Activated naive CD4-positive, alpha-beta T cell treated with anti-CD3 and anti-CD28 coated beads, Interleukin-2, amount 50 U/mL, for 24 hours (primary cell): ENCODE measurements at regions not wholly inside any gene's neighbourhood (a gene's known extent, or its start where the extent isn't known, plus 50 kb on each side); places are given as distances from the start of the nearest gene placed in this dataset.
"Not testable (repeated sequence)": the region's sequence is repeated elsewhere in the genome, so short reads cannot be mapped to it uniquely, and the experiment has no call there.

Source experiments
- H3K27ac Mint-ChIP-seq: one replicate; pipeline ENCODE4 v1.8.0; 2021; ENCODE audit warnings: mild to moderate bottlenecking, mixed read lengths
- H3K27me3 Mint-ChIP-seq: one replicate; pipeline ENCODE4 v1.8.0; 2021; ENCODE audit warnings: mixed read lengths
- H3K36me3 Mint-ChIP-seq: one replicate; pipeline ENCODE4 v1.8.0; 2021; ENCODE audit warnings: mixed read lengths
- H3K4me1 Mint-ChIP-seq: one replicate; pipeline ENCODE4 v1.8.0; 2021; ENCODE audit warnings: mixed read lengths
- H3K4me3 Mint-ChIP-seq: one replicate; pipeline ENCODE4 v1.8.0; 2021; ENCODE audit warnings: mild to moderate bottlenecking, mixed read lengths
- H3K9me3 Mint-ChIP-seq: one replicate; pipeline ENCODE4 v1.8.0; 2021; ENCODE audit warnings: mixed read lengths

GRCh38 chr7:140254976-140255375, 78.2 kb upstream of the KDM7A start:
- H3K36me3 Mint-ChIP-seq, H3K27me3 Mint-ChIP-seq, H3K9me3 Mint-ChIP-seq, H3K4me3 Mint-ChIP-seq, H3K27ac Mint-ChIP-seq: not testable (repeated sequence)
- peaks cover 21% of the 10 kb centered on the region for H3K4me1 Mint-ChIP-seq

GRCh38 chr7:140249036-140249806, 72.4 kb upstream of the KDM7A start:
- H3K36me3 Mint-ChIP-seq: no peaks in the 10 kb centered on the region
- H3K27me3 Mint-ChIP-seq: no peaks in the 10 kb centered on the region
- H3K9me3 Mint-ChIP-seq: no peaks in the 10 kb centered on the region
- peaks cover 14% of the 10 kb centered on the region for H3K4me1 Mint-ChIP-seq
- H3K4me3 Mint-ChIP-seq: no peak overlapping the region
- H3K27ac Mint-ChIP-seq: no peak overlapping the region

- no peaks in the 10 kb centered on the region for H3K9me3 Mint-ChIP-seq
- H3K4me3 Mint-ChIP-seq: no peak overlapping the region
- H3K27ac Mint-ChIP-seq: no peak overlapping the region
- H3K27me3 Mint-ChIP-seq: no peaks in the 10 kb centered on the region
- H3K36me3 Mint-ChIP-seq: no peaks in the 10 kb centered on the region
- peaks cover 5% of the 10 kb centered on the region for H3K4me1 Mint-ChIP-seq
Observed at GRCh38 chr7:140247559-140247958, 70.8 kb upstream of the KDM7A start.

- no peaks in the 10 kb centered on the region for H3K36me3 Mint-ChIP-seq
- H3K27me3 Mint-ChIP-seq: no peaks in the 10 kb centered on the region
- H3K4me1 Mint-ChIP-seq: peaks cover 10% of the 10 kb centered on the region
- H3K4me3 Mint-ChIP-seq: no peak overlapping the region
- H3K27ac Mint-ChIP-seq: peak overlapping the region; percentile 41
- H3K9me3 Mint-ChIP-seq: no peaks in the 10 kb centered on the region
Observed at GRCh38 chr7:140245611-140246105, 68.9 kb upstream of the KDM7A start.

- H3K9me3 Mint-ChIP-seq: no peaks in the 10 kb centered on the region
- H3K27ac Mint-ChIP-seq: no peak overlapping the region
- H3K36me3 Mint-ChIP-seq: no peaks in the 10 kb centered on the region
- H3K4me1 Mint-ChIP-seq: peaks cover 10% of the 10 kb centered on the region
- H3K4me3 Mint-ChIP-seq: no peak overlapping the region
- no peaks in the 10 kb centered on the region for H3K27me3 Mint-ChIP-seq
Observed at GRCh38 chr7:140242057-140243031, 65.6 kb upstream of the KDM7A start.

- H3K4me3 Mint-ChIP-seq: no peak overlapping the region
- H3K27me3 Mint-ChIP-seq: no peaks in the 10 kb centered on the region
- peaks cover 10% of the 10 kb centered on the region for H3K4me1 Mint-ChIP-seq
- no peaks in the 10 kb centered on the region for H3K9me3 Mint-ChIP-seq
- H3K36me3 Mint-ChIP-seq: no peaks in the 10 kb centered on the region
- no peak overlapping the region for H3K27ac Mint-ChIP-seq
Observed at GRCh38 chr7:140239653-140239935, 62.8 kb upstream of the KDM7A start.

GRCh38 chr7:140238778-140239652, 62.2 kb upstream of the KDM7A start:
- Mint-ChIP-seq H3K4me3 (no peak overlapping the region), H3K27ac (no peak overlapping the region), H3K9me3 (no peaks in the 10 kb centered on the region), H3K27me3 (no peaks in the 10 kb centered on the region), H3K4me1 (peaks cover 10% of the 10 kb centered on the region), H3K36me3 (no peaks in the 10 kb centered on the region)

GRCh38 chr7:140237390-140237789, 60.6 kb upstream of the KDM7A start:
- Mint-ChIP-seq H3K36me3 (no peaks in the 10 kb centered on the region), H3K27ac (no peak overlapping the region)

GRCh38 chr7:140236626-140237025, 59.8 kb upstream of the KDM7A start:
- no peaks in the 10 kb centered on the region for H3K9me3 Mint-ChIP-seq
- no peak overlapping the region for H3K4me3 Mint-ChIP-seq
- no peaks in the 10 kb centered on the region for H3K36me3 Mint-ChIP-seq
- no peaks in the 10 kb centered on the region for H3K27me3 Mint-ChIP-seq
- peaks cover 7% of the 10 kb centered on the region for H3K4me1 Mint-ChIP-seq
- no peak overlapping the region for H3K27ac Mint-ChIP-seq

More at GRCh38 chr7:140237390-140237789, 60.6 kb upstream of the KDM7A start:
- Mint-ChIP-seq H3K4me1 (peaks cover 4% of the 10 kb centered on the region), H3K9me3 (no peaks in the 10 kb centered on the region), H3K27me3 (no peaks in the 10 kb centered on the region), H3K4me3 (no peak overlapping the region)

- no peak overlapping the region for H3K27ac Mint-ChIP-seq
- no peaks in the 10 kb centered on the region for H3K9me3 Mint-ChIP-seq
- no peak overlapping the region for H3K4me3 Mint-ChIP-seq
- peaks cover 16% of the 10 kb centered on the region for H3K4me1 Mint-ChIP-seq
- H3K27me3 Mint-ChIP-seq: no peaks in the 10 kb centered on the region
- H3K36me3 Mint-ChIP-seq: no peaks in the 10 kb centered on the region
Observed at GRCh38 chr7:140235114-140235513, 58.3 kb upstream of the KDM7A start.

GRCh38 chr7:140232957-140233917, 56.5 kb upstream of the KDM7A start:
- no peaks in the 10 kb centered on the region for H3K36me3 Mint-ChIP-seq
- no peak overlapping the region for H3K27ac Mint-ChIP-seq
- no peaks in the 10 kb centered on the region for H3K9me3 Mint-ChIP-seq
- no peak overlapping the region for H3K4me3 Mint-ChIP-seq
- H3K4me1 Mint-ChIP-seq: peaks cover 25% of the 10 kb centered on the region
- no peaks in the 10 kb centered on the region for H3K27me3 Mint-ChIP-seq

GRCh38 chr7:140231771-140232491, 55.1 kb upstream of the KDM7A start:
- Mint-ChIP-seq H3K4me3 (peak overlapping the region; percentile 95), H3K36me3 (no peaks in the 10 kb centered on the region), H3K27me3 (no peaks in the 10 kb centered on the region), H3K27ac (peak overlapping the region; percentile 96), H3K9me3 (no peaks in the 10 kb centered on the region), H3K4me1 (peaks cover 30% of the 10 kb centered on the region)

- Mint-ChIP-seq H3K4me3 (peak overlapping the region; percentile 95), H3K27me3 (no peaks in the 10 kb centered on the region), H3K4me1 (peaks cover 37% of the 10 kb centered on the region), H3K9me3 (no peaks in the 10 kb centered on the region), H3K27ac (peak overlapping the region; percentile 96), H3K36me3 (no peaks in the 10 kb centered on the region)
Observed at GRCh38 chr7:140230861-140231770, 54.3 kb upstream of the KDM7A start.
